ENCODE measurements at regions not wholly inside any gene's neighbourhood (a gene's known extent, or its start where the extent isn't known, plus 50 kb on each side); places are given as distances from the start of the nearest gene placed in this dataset.

DNA sequence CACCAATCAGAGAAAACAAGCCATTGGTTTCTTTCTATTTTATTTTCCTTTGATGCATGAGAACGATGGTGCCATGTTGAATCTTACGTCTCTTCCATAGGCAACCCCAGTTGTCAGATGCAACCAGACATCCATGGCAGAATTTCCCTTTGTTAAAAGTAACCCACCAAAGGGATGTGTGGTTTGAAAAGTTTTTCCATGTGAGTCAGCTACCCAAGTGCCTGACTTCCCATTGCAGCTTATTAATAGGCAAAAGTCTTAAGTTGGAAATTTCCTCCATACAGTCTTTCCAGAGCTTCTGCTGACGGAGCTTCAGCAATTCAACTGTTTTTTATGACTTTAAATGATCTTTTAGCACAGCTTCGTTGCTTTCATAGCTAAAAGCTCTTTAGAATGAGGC, 73.8 kb upstream of the FAM216B start:
- TF ChIP-seq, protein P1, sequence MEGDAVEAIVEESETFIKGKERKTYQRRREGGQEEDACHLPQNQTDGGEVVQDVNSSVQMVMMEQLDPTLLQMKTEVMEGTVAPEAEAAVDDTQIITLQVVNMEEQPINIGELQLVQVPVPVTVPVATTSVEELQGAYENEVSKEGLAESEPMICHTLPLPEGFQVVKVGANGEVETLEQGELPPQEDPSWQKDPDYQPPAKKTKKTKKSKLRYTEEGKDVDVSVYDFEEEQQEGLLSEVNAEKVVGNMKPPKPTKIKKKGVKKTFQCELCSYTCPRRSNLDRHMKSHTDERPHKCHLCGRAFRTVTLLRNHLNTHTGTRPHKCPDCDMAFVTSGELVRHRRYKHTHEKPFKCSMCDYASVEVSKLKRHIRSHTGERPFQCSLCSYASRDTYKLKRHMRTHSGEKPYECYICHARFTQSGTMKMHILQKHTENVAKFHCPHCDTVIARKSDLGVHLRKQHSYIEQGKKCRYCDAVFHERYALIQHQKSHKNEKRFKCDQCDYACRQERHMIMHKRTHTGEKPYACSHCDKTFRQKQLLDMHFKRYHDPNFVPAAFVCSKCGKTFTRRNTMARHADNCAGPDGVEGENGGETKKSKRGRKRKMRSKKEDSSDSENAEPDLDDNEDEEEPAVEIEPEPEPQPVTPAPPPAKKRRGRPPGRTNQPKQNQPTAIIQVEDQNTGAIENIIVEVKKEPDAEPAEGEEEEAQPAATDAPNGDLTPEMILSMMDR (IDR thresholded peaks at IDR 0.05), result no peak
- no peak for TF ChIP-seq POLR2A (IDR thresholded peaks at IDR 0.05)
- no peak for TF ChIP-seq POLR2AphosphoS5 (IDR thresholded peaks at IDR 0.05)
- TF ChIP-seq EP300 (IDR thresholded peaks at IDR 0.05), result no peak
